Activated CD4-positive, alpha-beta T cell treated with anti-CD3 and anti-CD28 coated beads for 4 hours (primary cell): ENCODE measurements at regions not wholly inside any gene's neighbourhood (a gene's known extent, or its start where the extent isn't known, plus 50 kb on each side); places are given as distances from the start of the nearest gene placed in this dataset.

Experiments
- DNase-seq, 2 donors: peaks; one replicate each; pipeline ENCODE4 v3.0.0-alpha.2; 2020

- no peak for DNase-seq
These were observed 115.5 kb upstream of the AFDN start for GRCh38 chr6:167711211-167711610.

GRCh38 chr6:167711768-167712730, 114.7 kb upstream of the AFDN start:
- no peak for DNase-seq

- no peak for DNase-seq
These were observed 113.8 kb upstream of the AFDN start for GRCh38 chr6:167712731-167713475.

GRCh38 chr6:167714152-167714551, 112.6 kb upstream of the AFDN start:
- DNase-seq, result no peak

GRCh38 chr6:167717455-167717854, 109.3 kb upstream of the AFDN start:
- DNase-seq, result no peak

GRCh38 chr6:167717867-167718266, 108.8 kb upstream of the AFDN start:
- DNase-seq, result no peak

GRCh38 chr6:167719920-167720319, 106.8 kb upstream of the AFDN start:
- no peak for DNase-seq

GRCh38 chr6:167720456-167721285, 106.0 kb upstream of the AFDN start:
- DNase-seq, result no peak

- no peak for DNase-seq
These were observed 105.4 kb upstream of the AFDN start for GRCh38 chr6:167721291-167721690.

- no peak for DNase-seq
These were observed 103.9 kb upstream of the AFDN start for GRCh38 chr6:167722634-167723309.

- no peak for DNase-seq
These were observed 100.6 kb upstream of the AFDN start for GRCh38 chr6:167726043-167726621.

- no peak for DNase-seq
These were observed 96.3 kb upstream of the AFDN start for GRCh38 chr6:167730441-167730840.

GRCh38 chr6:167731216-167731615, 95.5 kb upstream of the AFDN start:
- no peak for DNase-seq

GRCh38 chr6:167731731-167732422, 94.8 kb upstream of the AFDN start:
- DNase-seq, result no peak

- no peak for DNase-seq
These were observed 92.7 kb upstream of the AFDN start for GRCh38 chr6:167733740-167734661.

- DNase-seq, result no peak
These were observed 92.0 kb upstream of the AFDN start for GRCh38 chr6:167734662-167735083.

GRCh38 chr6:167735084-167735950, 91.4 kb upstream of the AFDN start:
- no peak for DNase-seq

GRCh38 chr6:167735951-167736288, 90.8 kb upstream of the AFDN start:
- DNase-seq, result no peak

- no peak for DNase-seq
These were observed 90.1 kb upstream of the AFDN start for GRCh38 chr6:167736486-167737204.
